ENCODE measurements at regions not wholly inside any gene's neighbourhood (a gene's known extent, or its start where the extent isn't known, plus 50 kb on each side); places are given as distances from the start of the nearest gene placed in this dataset.

- Mint-ChIP-seq H3K4me3 (ENCODE audit: unreplicated experiment) (no peak overlapping the region), H3K36me3 (ENCODE audit: unreplicated experiment) (no peaks in the 10 kb centered on the region), H3K4me1 (ENCODE audit: unreplicated experiment) (peaks cover 7% of the 10 kb centered on the region), H3K27ac (ENCODE audit: unreplicated experiment) (no peak overlapping the region), H3K9me3 (ENCODE audit: unreplicated experiment) (no peaks in the 10 kb centered on the region), H3K27me3 (ENCODE audit: unreplicated experiment) (no peaks in the 10 kb centered on the region)
- DNase-seq (ENCODE audit: extremely low spot score, unreplicated experiment), result peak; percentile 27
- no peak for TF ChIP-seq CTCF (IDR thresholded peaks at IDR 0.05)
These were observed 113.6 kb downstream of the ZNF518B start for GRCh38 chr4:10343656-10344055.

GRCh38 chr4:10342866-10343265 is 114.4 kb downstream of the ZNF518B start:
- Mint-ChIP-seq H3K36me3 (ENCODE audit: unreplicated experiment) (no peaks in the 10 kb centered on the region), H3K27me3 (ENCODE audit: unreplicated experiment) (no peaks in the 10 kb centered on the region)

GRCh38 chr4:10336471-10336870 is 120.8 kb downstream of the ZNF518B start:
- Mint-ChIP-seq H3K9me3 (ENCODE audit: unreplicated experiment) (no peaks in the 10 kb centered on the region), H3K27ac (ENCODE audit: unreplicated experiment) (no peak overlapping the region)
- no peak for DNase-seq (ENCODE audit: extremely low spot score, unreplicated experiment)

More at GRCh38 chr4:10342866-10343265, 114.4 kb downstream of the ZNF518B start:
- Mint-ChIP-seq H3K4me3 (ENCODE audit: unreplicated experiment) (no peak overlapping the region), H3K4me1 (ENCODE audit: unreplicated experiment) (peaks cover 7% of the 10 kb centered on the region), H3K9me3 (ENCODE audit: unreplicated experiment) (no peaks in the 10 kb centered on the region), H3K27ac (ENCODE audit: unreplicated experiment) (no peak overlapping the region)
- no peak for TF ChIP-seq CTCF (IDR thresholded peaks at IDR 0.05)
- DNase-seq (ENCODE audit: extremely low spot score, unreplicated experiment), result peak; percentile 25

GRCh38 chr4:10335050-10335449 is 122.2 kb downstream of the ZNF518B start:
- Mint-ChIP-seq H3K4me3 (ENCODE audit: unreplicated experiment) (no peak overlapping the region), H3K9me3 (ENCODE audit: unreplicated experiment) (no peaks in the 10 kb centered on the region), H3K27ac (ENCODE audit: unreplicated experiment) (no peak overlapping the region), H3K4me1 (ENCODE audit: unreplicated experiment) (peaks cover 11% of the 10 kb centered on the region), H3K36me3 (ENCODE audit: unreplicated experiment) (no peaks in the 10 kb centered on the region), H3K27me3 (ENCODE audit: unreplicated experiment) (no peaks in the 10 kb centered on the region)
- DNase-seq (ENCODE audit: extremely low spot score, unreplicated experiment), result no peak
- no peak for TF ChIP-seq CTCF (IDR thresholded peaks at IDR 0.05)

More at GRCh38 chr4:10336471-10336870, 120.8 kb downstream of the ZNF518B start:
- H3K4me1 Mint-ChIP-seq (ENCODE audit: unreplicated experiment), result peaks cover 11% of the 10 kb centered on the region
- H3K36me3 Mint-ChIP-seq (ENCODE audit: unreplicated experiment), result no peaks in the 10 kb centered on the region
- no peak for TF ChIP-seq CTCF (IDR thresholded peaks at IDR 0.05)
- H3K4me3 Mint-ChIP-seq (ENCODE audit: unreplicated experiment), result no peak overlapping the region
- H3K27me3 Mint-ChIP-seq (ENCODE audit: unreplicated experiment), result no peaks in the 10 kb centered on the region

GRCh38 chr4:10334506-10335028 is 122.7 kb downstream of the ZNF518B start:
- no peak for DNase-seq (ENCODE audit: extremely low spot score, unreplicated experiment)
- Mint-ChIP-seq H3K27ac (ENCODE audit: unreplicated experiment) (no peak overlapping the region), H3K4me1 (ENCODE audit: unreplicated experiment) (peaks cover 11% of the 10 kb centered on the region), H3K36me3 (ENCODE audit: unreplicated experiment) (no peaks in the 10 kb centered on the region), H3K9me3 (ENCODE audit: unreplicated experiment) (no peaks in the 10 kb centered on the region), H3K4me3 (ENCODE audit: unreplicated experiment) (no peak overlapping the region), H3K27me3 (ENCODE audit: unreplicated experiment) (no peaks in the 10 kb centered on the region)
- TF ChIP-seq CTCF (IDR thresholded peaks at IDR 0.05), result no peak
